ENCODE measurements at regions not wholly inside any gene's neighbourhood (a gene's known extent, or its start where the extent isn't known, plus 50 kb on each side); places are given as distances from the start of the nearest gene placed in this dataset.

DNA sequence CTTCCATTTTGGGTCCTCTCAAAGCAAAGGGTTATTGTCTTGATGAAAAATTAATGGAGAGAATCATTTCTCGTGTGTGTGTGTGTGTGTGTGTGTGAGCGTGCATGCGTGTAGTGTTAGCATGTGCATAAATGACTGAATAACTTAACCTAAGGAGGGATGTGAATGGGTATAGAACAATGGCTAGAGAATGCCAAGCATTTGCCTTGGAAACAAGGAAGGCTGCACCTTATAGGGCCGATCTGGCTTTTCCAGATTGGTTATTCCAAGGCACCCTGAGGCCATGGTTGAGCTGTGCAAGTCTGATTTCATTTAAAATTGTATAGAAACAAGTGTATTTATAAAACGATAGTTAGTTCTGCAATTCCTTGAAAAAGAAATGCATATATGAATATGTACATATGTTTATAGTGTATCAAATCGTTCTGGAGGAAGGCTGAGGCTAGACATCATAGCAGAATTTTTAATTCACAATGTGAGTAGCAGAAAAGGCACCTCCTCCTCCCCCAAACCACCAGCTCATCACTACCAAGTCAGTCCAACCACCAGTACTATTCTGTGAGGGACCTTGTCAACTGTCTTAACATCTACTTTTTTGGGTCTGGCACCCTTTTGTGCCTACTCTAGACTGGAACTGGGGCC lies 322.7 kb upstream of the ISX start:
- TF ChIP-seq, protein P1, sequence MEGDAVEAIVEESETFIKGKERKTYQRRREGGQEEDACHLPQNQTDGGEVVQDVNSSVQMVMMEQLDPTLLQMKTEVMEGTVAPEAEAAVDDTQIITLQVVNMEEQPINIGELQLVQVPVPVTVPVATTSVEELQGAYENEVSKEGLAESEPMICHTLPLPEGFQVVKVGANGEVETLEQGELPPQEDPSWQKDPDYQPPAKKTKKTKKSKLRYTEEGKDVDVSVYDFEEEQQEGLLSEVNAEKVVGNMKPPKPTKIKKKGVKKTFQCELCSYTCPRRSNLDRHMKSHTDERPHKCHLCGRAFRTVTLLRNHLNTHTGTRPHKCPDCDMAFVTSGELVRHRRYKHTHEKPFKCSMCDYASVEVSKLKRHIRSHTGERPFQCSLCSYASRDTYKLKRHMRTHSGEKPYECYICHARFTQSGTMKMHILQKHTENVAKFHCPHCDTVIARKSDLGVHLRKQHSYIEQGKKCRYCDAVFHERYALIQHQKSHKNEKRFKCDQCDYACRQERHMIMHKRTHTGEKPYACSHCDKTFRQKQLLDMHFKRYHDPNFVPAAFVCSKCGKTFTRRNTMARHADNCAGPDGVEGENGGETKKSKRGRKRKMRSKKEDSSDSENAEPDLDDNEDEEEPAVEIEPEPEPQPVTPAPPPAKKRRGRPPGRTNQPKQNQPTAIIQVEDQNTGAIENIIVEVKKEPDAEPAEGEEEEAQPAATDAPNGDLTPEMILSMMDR (conservative IDR thresholded peaks at IDR 0.05; ENCODE audit: low read depth, low read length), result no peak
- no peak for TF ChIP-seq EZH2 (IDR thresholded peaks at IDR 0.05; ENCODE audit: borderline replicate concordance, low read depth, low read length, poor library complexity, severe bottlenecking)

All from A673 (cell line).